AG04450 (cell line): ENCODE measurements at regions not wholly inside any gene's neighbourhood (a gene's known extent, or its start where the extent isn't known, plus 50 kb on each side); places are given as distances from the start of the nearest gene placed in this dataset.
"Not testable (repeated sequence)": the region's sequence is repeated elsewhere in the genome, so short reads cannot be mapped to it uniquely, and the experiment has no call there.

Source experiments
- CTCF ChIA-PET: fragments of 300-600, 350-600 bp; formaldehyde crosslinking; extraction: SDS; loops from one replicate; lab custom pipeline; 2022; ENCODE audit warnings: antibody characterized with exemption, inconsistent platforms; lab: Charles Lee
- POLR2A ChIA-PET: fragments of 350-600 bp; formaldehyde crosslinking; extraction: SDS; loops from one replicate; lab custom pipeline; 2021; ENCODE audit warnings: antibody characterized with exemption, inconsistent platforms; lab: Yijun Ruan, JAX
- DNase-seq: peaks from one replicate; pipeline ENCODE4 v3.0.0-alpha.2; 2011; ENCODE audit warnings: low read depth, low spot score
- H3K27ac ChIP-seq: one replicate; pipeline ENCODE4 v1.5.1; 2012; ENCODE audit warnings: low read depth, low read length, control low read depth
- H3K27me3 ChIP-seq: one replicate; pipeline ENCODE4 v1.6.0; 2012; ENCODE audit warnings: low read length; ENCODE audit not compliant: control insufficient read depth, insufficient read depth
- H3K4me3 ChIP-seq: 2 replicates; pipeline ENCODE4 v1.5.1; 2011; ENCODE audit warnings: mild to moderate bottlenecking, low read depth, low read length, control low read depth
- H3K9me3 ChIP-seq: 2 replicates; pipeline ENCODE4 v1.5.1; 2012; ENCODE audit warnings: low read length; ENCODE audit not compliant: control insufficient read depth, insufficient read depth
- CTCF ChIP-seq: IDR thresholded peaks from 2 replicates; pipeline ENCODE4 v1.5.1; 2011; ENCODE audit warnings: low read depth, low read length, control low read depth, inconsistent platforms

GRCh38 chr3:191982481-191982880, 521.5 kb downstream of the PYDC2 start:
- ChIA-PET CTCF (no interaction called here), POLR2A (no interaction called here)
- DNase-seq, result no peak
- no peaks in the 10 kb centered on the region; the same call in 1 of the 2 replicates for H3K9me3 ChIP-seq
- H3K27ac ChIP-seq, result no peak overlapping the region
- no peak overlapping the region for H3K4me3 ChIP-seq
- no peaks in the 10 kb centered on the region for H3K27me3 ChIP-seq
- no peak for TF ChIP-seq CTCF

GRCh38 chr3:191985691-191986090, 524.7 kb downstream of the PYDC2 start:
- ChIA-PET POLR2A (no interaction called here), CTCF (no interaction called here)
- Histone ChIP-seq H3K27me3 (no peaks in the 10 kb centered on the region), H3K27ac (no peak overlapping the region), H3K4me3 (no peak overlapping the region), H3K9me3 (peaks cover 12% of the 10 kb centered on the region; the same call in 1 of the 2 replicates)
- DNase-seq, result no peak
- TF ChIP-seq CTCF, result no peak

GRCh38 chr3:191987831-191988350, 526.9 kb downstream of the PYDC2 start:
- H3K27me3 ChIP-seq, result no peaks in the 10 kb centered on the region
- ChIA-PET POLR2A (no interaction called here), CTCF (no interaction called here)
- no peak for DNase-seq
- H3K27ac ChIP-seq, result no peak overlapping the region
- H3K9me3 ChIP-seq, result peaks cover 12% of the 10 kb centered on the region; the same call in 1 of the 2 replicates
- no peak overlapping the region for H3K4me3 ChIP-seq
- TF ChIP-seq CTCF, result no peak

GRCh38 chr3:191993952-191994351, 533.0 kb downstream of the PYDC2 start:
- POLR2A ChIA-PET, DNase-seq, H3K27ac ChIP-seq, CTCF ChIA-PET, H3K27me3 ChIP-seq, H3K4me3 ChIP-seq: not testable (repeated sequence)
- peaks cover 12% of the 10 kb centered on the region; the same call in 1 of the 2 replicates for H3K9me3 ChIP-seq

- DNase-seq, result no peak
- Histone ChIP-seq H3K4me3 (no peak overlapping the region), H3K9me3 (peaks cover 2% of the 10 kb centered on the region), H3K27ac (no peak overlapping the region), H3K27me3 (no peaks in the 10 kb centered on the region)
- TF ChIP-seq CTCF, result no peak
- CTCF ChIA-PET, result no interaction called here
- POLR2A ChIA-PET, result no interaction called here
Measured at GRCh38 chr3:191997093-191997492, 536.1 kb downstream of the PYDC2 start.
